Lower leg skin (tissue), 4 donors: ENCODE measurements at regions not wholly inside any gene's neighbourhood (a gene's known extent, or its start where the extent isn't known, plus 50 kb on each side); places are given as distances from the start of the nearest gene placed in this dataset.

ENCODE experiments used
- DNase-seq, 2 donors: peaks; one replicate each; pipeline ENCODE4 v3.0.0-alpha.2; 2019; ENCODE audit warnings: low spot score in 2 of 2
- H3K4me3 ChIP-seq: fragments of 200-600 bp; sonication (generic); 2 replicates; pipeline ENCODE4 v1.5.1; 2017; ENCODE audit warnings: mild to moderate bottlenecking, low read depth; ENCODE audit not compliant: poor library complexity, severe bottlenecking
- POLR2A ChIP-seq, 2 donors: fragments of 450-650 bp; IDR thresholded peaks; one replicate each; pipeline ENCODE4 v1.6.1; 2016 to 2017; ENCODE audit warnings: antibody characterized with exemption in 2 of 2, mild to moderate bottlenecking in 1 of 2, moderate library complexity in 1 of 2
- WGBS, 2 donors: methylation state at CpG; one replicate each; pipeline ENCODE4 v1.1.5; 2018; 5-methylcytosine and 5-hydroxymethylcytosine counted together
- intact Hi-C: fragments of 100-400 bp; cut with DNase I; formaldehyde crosslinking; loops from one replicate; pipeline ENCODE4 v1.15.0; 2023; ENCODE audit warnings: low total_unique reads
- TF ChIP-seq, protein P1 (sequence below), 3 donors: fragments of 450-650 bp; IDR thresholded peaks; one replicate each; pipeline ENCODE4 v1.5.1; 2016; ENCODE audit warnings: antibody characterized with exemption in 3 of 3, mild to moderate bottlenecking in 3 of 3, moderate library complexity in 2 of 3

GRCh38 chr18:46353460-46353859 lies 249.3 kb downstream of the HAUS1 start:
- no peak for DNase-seq
- intact Hi-C loops = no loop called here
- no peak overlapping the region for H3K4me3 ChIP-seq
- no peak for TF ChIP-seq POLR2A (IDR thresholded peaks at IDR 0.05)
- TF ChIP-seq, protein P1, sequence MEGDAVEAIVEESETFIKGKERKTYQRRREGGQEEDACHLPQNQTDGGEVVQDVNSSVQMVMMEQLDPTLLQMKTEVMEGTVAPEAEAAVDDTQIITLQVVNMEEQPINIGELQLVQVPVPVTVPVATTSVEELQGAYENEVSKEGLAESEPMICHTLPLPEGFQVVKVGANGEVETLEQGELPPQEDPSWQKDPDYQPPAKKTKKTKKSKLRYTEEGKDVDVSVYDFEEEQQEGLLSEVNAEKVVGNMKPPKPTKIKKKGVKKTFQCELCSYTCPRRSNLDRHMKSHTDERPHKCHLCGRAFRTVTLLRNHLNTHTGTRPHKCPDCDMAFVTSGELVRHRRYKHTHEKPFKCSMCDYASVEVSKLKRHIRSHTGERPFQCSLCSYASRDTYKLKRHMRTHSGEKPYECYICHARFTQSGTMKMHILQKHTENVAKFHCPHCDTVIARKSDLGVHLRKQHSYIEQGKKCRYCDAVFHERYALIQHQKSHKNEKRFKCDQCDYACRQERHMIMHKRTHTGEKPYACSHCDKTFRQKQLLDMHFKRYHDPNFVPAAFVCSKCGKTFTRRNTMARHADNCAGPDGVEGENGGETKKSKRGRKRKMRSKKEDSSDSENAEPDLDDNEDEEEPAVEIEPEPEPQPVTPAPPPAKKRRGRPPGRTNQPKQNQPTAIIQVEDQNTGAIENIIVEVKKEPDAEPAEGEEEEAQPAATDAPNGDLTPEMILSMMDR (IDR thresholded peaks at IDR 0.05) = no peak
- WGBS, 2 donors = 88 to 94% methylated on average over 9 of the region's 9 CpGs

DNA sequence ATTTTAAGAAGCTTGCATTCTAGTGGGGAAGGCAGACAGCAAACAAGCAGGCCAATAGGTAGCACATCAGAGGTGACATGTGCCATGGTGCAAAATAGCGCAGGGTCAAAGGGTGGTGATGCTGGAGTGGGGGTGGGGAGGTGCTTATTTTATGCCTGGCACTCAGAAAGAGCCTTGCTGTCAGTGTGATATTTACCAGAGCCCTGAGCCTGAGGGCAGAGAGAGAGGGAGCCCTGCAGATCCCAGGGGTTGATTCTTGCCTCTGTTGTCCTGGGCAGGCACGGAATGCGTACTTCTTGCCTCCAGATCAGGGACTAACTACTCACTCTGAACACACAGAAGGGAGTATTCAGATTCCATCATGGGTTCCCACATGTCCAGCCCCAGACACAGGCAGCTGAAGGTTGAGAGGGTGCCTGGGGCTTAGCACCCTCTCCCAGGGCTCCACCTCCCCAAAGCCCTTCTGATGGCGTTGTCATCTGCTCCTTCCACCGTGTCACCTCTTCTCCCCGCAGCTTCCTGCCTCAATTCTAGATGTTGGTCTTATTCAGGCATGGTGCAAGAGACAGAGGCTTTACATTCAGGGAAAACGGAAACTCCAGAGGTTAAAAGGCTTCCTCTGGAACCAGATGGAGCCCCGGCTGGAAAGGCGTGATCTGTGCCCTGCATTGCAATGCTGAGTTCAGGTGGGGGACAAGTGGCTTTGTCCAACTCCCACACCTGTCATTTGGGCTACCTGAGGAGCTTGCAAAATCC lies 252.3 kb downstream of the HAUS1 start:
- DNase-seq = no peak
- TF ChIP-seq, protein P1 (IDR thresholded peaks at IDR 0.05) = no peak
- 76 to 83% methylated on average over 9 of the region's 9 CpGs for WGBS, 2 donors
- no peak overlapping the region for H3K4me3 ChIP-seq
- intact Hi-C loops = no loop called here

GRCh38 chr18:46360102-46360699 lies 256.0 kb downstream of the HAUS1 start:
- H3K4me3 ChIP-seq = no peak overlapping the region
- TF ChIP-seq, protein P1 (IDR thresholded peaks at IDR 0.05) = no peak
- TF ChIP-seq POLR2A (IDR thresholded peaks at IDR 0.05) = no peak
- intact Hi-C loops = no loop called here
- DNase-seq = no peak
- WGBS, 2 donors = 68 to 75% methylated on average over 4 of the region's 4 CpGs

DNA sequence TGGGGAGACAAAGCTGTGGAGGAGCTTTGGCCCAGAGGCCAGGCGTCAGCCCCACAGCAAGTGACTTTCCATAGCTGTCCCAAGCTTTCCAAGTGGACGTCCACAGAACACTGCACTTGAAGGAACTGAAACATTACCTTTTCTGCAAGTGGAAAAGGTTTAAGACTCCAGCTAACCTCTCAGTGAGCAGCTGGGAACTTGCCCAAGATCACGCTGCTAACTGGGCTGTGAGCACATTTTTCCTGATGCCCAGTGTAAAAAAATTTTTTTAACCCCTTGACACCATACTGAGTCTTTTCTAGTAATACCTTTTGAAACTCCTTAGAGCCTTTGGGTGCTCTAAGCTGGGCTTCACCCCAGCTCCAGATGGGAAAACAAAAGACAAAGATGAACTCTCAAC lies 256.7 kb downstream of the HAUS1 start:
- no peak overlapping the region for H3K4me3 ChIP-seq
- intact Hi-C loops = no loop called here
- DNase-seq = no peak
- 74 to 83% methylated on average over 3 of the region's 3 CpGs for WGBS, 2 donors
- no peak for TF ChIP-seq POLR2A (IDR thresholded peaks at IDR 0.05)
- TF ChIP-seq, protein P1 (IDR thresholded peaks at IDR 0.05) = no peak

DNA sequence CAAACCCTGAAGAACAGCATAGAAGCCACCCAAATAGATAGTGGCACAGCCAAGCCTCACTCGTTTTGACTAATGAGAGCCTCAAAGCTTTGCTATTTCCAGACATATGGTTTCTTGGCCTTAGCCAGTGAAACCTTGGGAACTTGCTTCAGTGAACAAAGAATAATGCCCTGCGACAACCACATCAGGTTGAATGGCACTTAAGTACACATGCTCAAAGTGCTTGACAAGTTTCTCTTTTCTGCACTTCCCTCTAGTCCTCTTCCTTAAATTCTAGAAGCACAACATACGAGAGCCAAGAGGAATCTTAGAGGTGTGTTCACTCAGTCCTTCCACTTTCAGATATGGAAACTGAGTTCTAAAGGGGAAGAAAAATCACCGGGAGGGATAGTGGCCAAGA lies 258.3 kb downstream of the HAUS1 start:
- DNase-seq = no peak
- intact Hi-C loops = no loop called here
- WGBS, 2 donors = 78 to 82% methylated on average over 4 of the region's 4 CpGs

More for the DNA sequence above, 258.3 kb downstream of the HAUS1 start:
- H3K4me3 ChIP-seq = no peak overlapping the region
- TF ChIP-seq, protein P1 (IDR thresholded peaks at IDR 0.05) = no peak
- no peak for TF ChIP-seq POLR2A (IDR thresholded peaks at IDR 0.05)
